HEK293 (cell line): ENCODE measurements at regions not wholly inside any gene's neighbourhood (a gene's known extent, or its start where the extent isn't known, plus 50 kb on each side); places are given as distances from the start of the nearest gene placed in this dataset.

Experiments used
- CTCF ChIA-PET: fragments of 350-600 bp; formaldehyde crosslinking; extraction: SDS; loops from one replicate; lab custom pipeline; 2021; ENCODE audit warnings: antibody characterized with exemption; lab: Yijun Ruan, JAX
- POLR2A ChIA-PET: fragments of 300-600 bp; formaldehyde crosslinking; extraction: SDS; loops from one replicate; lab custom pipeline; 2020; ENCODE audit warnings: antibody characterized with exemption, inconsistent platforms; lab: Yijun Ruan, JAX
- H3K27ac ChIP-seq: fragments of 200-500 bp; sonication (Bioruptor generic); 2 replicates; pipeline ENCODE4 v1.5.1; 2014; ENCODE audit warnings: low read depth, low read length, control low read depth, inconsistent platforms; ENCODE audit errors: extremely low read depth
- H3K36me3 ChIP-seq, 2 experiments: fragments of 200-500 bp in 1 of 2; sonication (Bioruptor generic) in 1 of 2; 1 replicate in 1 of 2; 2 replicates in 1 of 2; pipeline ENCODE4 v1.5.1; 2014 to 2017; ENCODE audit warnings: inconsistent platforms in 2 of 2, low read length in 2 of 2; ENCODE audit not compliant: control insufficient read depth in 2 of 2, insufficient read depth in 1 of 2
- H3K4me1 ChIP-seq: fragments of 200-500 bp; sonication (Bioruptor generic); 2 replicates; pipeline ENCODE4 v1.5.1; 2014; ENCODE audit warnings: mild to moderate bottlenecking, low read length, inconsistent platforms; ENCODE audit not compliant: control insufficient read depth, insufficient read depth
- H3K4me3 ChIP-seq: 2 replicates; pipeline ENCODE4 v1.5.1; 2011; ENCODE audit warnings: low read depth, mild to moderate bottlenecking, control low read depth, low read length, moderate library complexity
- H3K9me3 ChIP-seq: fragments of 200-500 bp; sonication (Bioruptor generic); 2 replicates; pipeline ENCODE4 v1.5.1; 2014; ENCODE audit warnings: low read depth, low read length, inconsistent platforms; ENCODE audit not compliant: control insufficient read depth, insufficient read depth
- BCL6B ChIP-seq: fragments of 450-650 bp; formaldehyde crosslinking; IDR thresholded peaks from 2 replicates; pipeline ENCODE4 v1.5.1; 2017; ENCODE audit warnings: missing biosample characterization, missing genetic modification characterization
- ELK4 ChIP-seq: IDR thresholded peaks from 2 replicates; pipeline ENCODE4 v1.6.1; 2011; ENCODE audit warnings: mild to moderate bottlenecking, low read depth, low read length, borderline replicate concordance
- GLIS2 ChIP-seq: fragments of 450-650 bp; formaldehyde crosslinking; IDR thresholded peaks from 2 replicates; pipeline ENCODE4 v1.5.1; 2016; ENCODE audit warnings: missing biosample characterization, missing genetic modification characterization
- HOXC10 ChIP-seq: sonication (generic); formaldehyde crosslinking; IDR thresholded peaks from 2 replicates; pipeline ENCODE4 v1.8.1; 2023; ENCODE audit warnings: mild to moderate bottlenecking, missing genetic modification reagents
- HOXD13 ChIP-seq: sonication (generic); formaldehyde crosslinking; IDR thresholded peaks from 2 replicates; pipeline ENCODE4 v1.8.0; 2022; ENCODE audit warnings: missing genetic modification reagents, borderline replicate concordance
- IKZF3 ChIP-seq: fragments of 450-650 bp; IDR thresholded peaks from 2 replicates; pipeline ENCODE4 v1.5.0; 2018; ENCODE audit warnings: missing biosample characterization, mild to moderate bottlenecking, missing genetic modification characterization, moderate library complexity
- INSM2 ChIP-seq: fragments of 450-650 bp; formaldehyde crosslinking; IDR thresholded peaks from 2 replicates; pipeline ENCODE4 v1.5.1; 2016; ENCODE audit warnings: missing biosample characterization, missing genetic modification characterization
- KLF1 ChIP-seq: fragments of 450-650 bp; formaldehyde crosslinking; IDR thresholded peaks from 2 replicates; pipeline ENCODE4 v1.5.1; 2016; ENCODE audit warnings: missing biosample characterization, missing genetic modification characterization
- TRIM28 ChIP-seq: IDR thresholded peaks from 2 replicates; pipeline ENCODE4 v1.6.1; 2011; ENCODE audit warnings: low read length, control low read depth, borderline replicate concordance
- YY1 ChIP-seq: fragments of 450-650 bp; formaldehyde crosslinking; IDR thresholded peaks from 2 replicates; pipeline ENCODE4 v1.5.1; 2018; ENCODE audit warnings: missing biosample characterization, missing genetic modification characterization
- ZBTB17 ChIP-seq: fragments of 450-650 bp; formaldehyde crosslinking; IDR thresholded peaks from 2 replicates; pipeline ENCODE4 v1.5.1; 2016; ENCODE audit warnings: missing biosample characterization, missing genetic modification characterization
- ZBTB20 ChIP-seq: fragments of 450-650 bp; formaldehyde crosslinking; IDR thresholded peaks from 2 replicates; pipeline ENCODE4 v1.5.1; 2016; ENCODE audit warnings: missing biosample characterization, missing genetic modification characterization
- ZNF112 ChIP-seq: fragments of 450-650 bp; formaldehyde crosslinking; IDR thresholded peaks from 2 replicates; pipeline ENCODE4 v1.5.0; 2017; ENCODE audit warnings: missing biosample characterization, missing genetic modification characterization
- ZNF148 ChIP-seq: fragments of 450-650 bp; formaldehyde crosslinking; IDR thresholded peaks from 2 replicates; pipeline ENCODE4 v1.5.0; 2017; ENCODE audit warnings: missing biosample characterization, missing genetic modification characterization, borderline replicate concordance
- ZNF169 ChIP-seq: fragments of 450-650 bp; formaldehyde crosslinking; IDR thresholded peaks from 2 replicates; pipeline ENCODE4 v1.5.1; 2016; ENCODE audit warnings: missing biosample characterization, missing genetic modification characterization
- ZNF175 ChIP-seq: fragments of 450-650 bp; formaldehyde crosslinking; IDR thresholded peaks from 2 replicates; pipeline ENCODE4 v1.5.1; 2016; ENCODE audit warnings: missing biosample characterization, missing genetic modification characterization
- ZNF394 ChIP-seq: fragments of 450-650 bp; formaldehyde crosslinking; IDR thresholded peaks from 2 replicates; pipeline ENCODE4 v1.5.1; 2016; ENCODE audit warnings: missing biosample characterization, missing genetic modification characterization, mild to moderate bottlenecking, moderate library complexity, borderline replicate concordance
- ZNF510 ChIP-seq: fragments of 450-650 bp; formaldehyde crosslinking; IDR thresholded peaks from 2 replicates; pipeline ENCODE4 v1.5.1; 2018; ENCODE audit warnings: mild to moderate bottlenecking, missing genetic modification characterization, missing biosample characterization; ENCODE audit not compliant: insufficient replicate concordance
- ZNF549 ChIP-seq: fragments of 450-650 bp; IDR thresholded peaks from 2 replicates; pipeline ENCODE4 v1.5.1; 2018; ENCODE audit warnings: missing biosample characterization, missing genetic modification characterization, mild to moderate bottlenecking, inconsistent platforms, moderate library complexity
- ZNF580 ChIP-seq: fragments of 450-650 bp; formaldehyde crosslinking; IDR thresholded peaks from 2 replicates; pipeline ENCODE4 v1.5.1; 2016; ENCODE audit warnings: missing biosample characterization, missing genetic modification characterization
- ZNF626 ChIP-seq: fragments of 450-650 bp; sonication (Bioruptor Pico); formaldehyde crosslinking; IDR thresholded peaks from 2 replicates; pipeline ENCODE4 v1.5.1; 2018; ENCODE audit warnings: missing biosample characterization, missing genetic modification characterization, inconsistent platforms
- ZNF639 ChIP-seq: fragments of 450-650 bp; formaldehyde crosslinking; IDR thresholded peaks from 2 replicates; pipeline ENCODE4 v1.5.1; 2016; ENCODE audit warnings: missing biosample characterization, missing genetic modification characterization
- ZNF645 ChIP-seq: fragments of 450-650 bp; formaldehyde crosslinking; IDR thresholded peaks from 2 replicates; pipeline ENCODE4; 2016; ENCODE audit warnings: missing biosample characterization, missing genetic modification characterization
- ZNF660 ChIP-seq: fragments of 450-650 bp; IDR thresholded peaks from 2 replicates; pipeline ENCODE4 v1.5.1; 2018; ENCODE audit warnings: missing biosample characterization, mild to moderate bottlenecking, missing genetic modification characterization
- ZNF677 ChIP-seq: fragments of 450-650 bp; IDR thresholded peaks from 2 replicates; pipeline ENCODE4 v1.5.0; 2018; ENCODE audit warnings: missing biosample characterization, mild to moderate bottlenecking, missing genetic modification characterization, moderate library complexity
- ZNF707 ChIP-seq: fragments of 450-650 bp; formaldehyde crosslinking; IDR thresholded peaks from 2 replicates; pipeline ENCODE4 v1.5.1; 2016; ENCODE audit warnings: missing biosample characterization, missing genetic modification characterization
- ZSCAN4 ChIP-seq: fragments of 450-650 bp; formaldehyde crosslinking; IDR thresholded peaks from 2 replicates; pipeline ENCODE4 v1.5.1; 2017; ENCODE audit warnings: missing biosample characterization, missing genetic modification characterization

GRCh38 chr17:70473049-70473448 is 303.7 kb downstream of the KCNJ2 start:
- no peak overlapping the region for H3K27ac ChIP-seq
- TF ChIP-seq IKZF3 (no peak), TRIM28 (no peak), ZNF394 (tag by site-specific recombination) (no peak), ZBTB20 (tag by site-specific recombination) (no peak), ZBTB17 (tag by site-specific recombination) (no peak), ZNF549 (no peak), YY1 (tag by site-specific recombination) (no peak), ELK4 (no peak), ZSCAN4 (tag by site-specific recombination) (no peak), GLIS2 (tag by site-specific recombination) (no peak), ZNF112 (tag by site-specific recombination) (no peak), ZNF169 (tag by site-specific recombination) (no peak), KLF1 (no peak), ZNF510 (tag by site-specific recombination) (no peak), ZNF707 (tag by site-specific recombination) (no peak), ZNF626 (tag by site-specific recombination) (no peak), HOXC10 (CRISPR knock-in tag) (no peak), HOXD13 (CRISPR knock-in tag) (no peak), ZNF148 (tag by site-specific recombination) (no peak), ZNF580 (tag by site-specific recombination) (no peak)
- TF ChIP-seq, all 188 proteins: peak for 0
- ChIA-PET POLR2A (no interaction called here), CTCF (interaction anchor here (1.1 kb wide), 1 partner anchor 904 kb away, joined by 4 read pairs; no protein-coding TSS in a partner anchor)
- H3K36me3 ChIP-seq: no peaks in the 10 kb centered on the region
- no peak overlapping the region for H3K4me3 ChIP-seq
- no peaks in the 10 kb centered on the region for H3K4me1 ChIP-seq
- H3K9me3 ChIP-seq: no peaks in the 10 kb centered on the region; the same call in 1 of the 2 replicates

GRCh38 chr17:70476368-70476767 is 307.0 kb downstream of the KCNJ2 start:
- Histone ChIP-seq H3K4me3 (no peak overlapping the region), H3K27ac (no peak overlapping the region), H3K9me3 (no peaks in the 10 kb centered on the region; the same call in 1 of the 2 replicates), H3K36me3 (no peaks in the 10 kb centered on the region), H3K4me1 (no peaks in the 10 kb centered on the region)
- ChIA-PET CTCF (no interaction called here), POLR2A (no interaction called here)
- TF ChIP-seq BCL6B (tag by site-specific recombination): no peak
- TF ChIP-seq ZNF645 (tag by site-specific recombination): no peak
- no peak for TF ChIP-seq ZNF677
- TF ChIP-seq ZNF660 (tag by site-specific recombination): no peak
- no peak for TF ChIP-seq INSM2 (tag by site-specific recombination)
- no peak for TF ChIP-seq ZNF175 (tag by site-specific recombination)
- no peak for TF ChIP-seq ZNF639 (tag by site-specific recombination)
